ENCODE measurements at regions not wholly inside any gene's neighbourhood (a gene's known extent, or its start where the extent isn't known, plus 50 kb on each side); places are given as distances from the start of the nearest gene placed in this dataset.
"Not testable (repeated sequence)": the region's sequence is repeated elsewhere in the genome, so short reads cannot be mapped to it uniquely, and the experiment has no call there.

GRCh38 chr15:20303248-20304171 is 238.1 kb downstream of the GOLGA6L6 start:
- TF ChIP-seq CTCF (conservative IDR thresholded peaks at IDR 0.05); EZH2 (IDR thresholded peaks at IDR 0.05; ENCODE audit: low read depth): not testable (repeated sequence)
